Retinal pigment epithelial cell (primary cell): ENCODE measurements at regions not wholly inside any gene's neighbourhood (a gene's known extent, or its start where the extent isn't known, plus 50 kb on each side); places are given as distances from the start of the nearest gene placed in this dataset.

Experiments used
- DNase-seq: peaks from one replicate; pipeline ENCODE4 v3.0.0-alpha.2; 2010; ENCODE audit warnings: low read depth
- H3K4me3 ChIP-seq: 2 replicates; pipeline ENCODE4 v1.5.1; 2011; ENCODE audit warnings: mild to moderate bottlenecking, low read length, control low read depth, moderate library complexity
- TF ChIP-seq, protein P1 (sequence below): conservative IDR thresholded peaks from 2 replicates; pipeline ENCODE4 v1.5.1; 2011; ENCODE audit warnings: low read depth, low read length, control low read depth, inconsistent platforms

DNA sequence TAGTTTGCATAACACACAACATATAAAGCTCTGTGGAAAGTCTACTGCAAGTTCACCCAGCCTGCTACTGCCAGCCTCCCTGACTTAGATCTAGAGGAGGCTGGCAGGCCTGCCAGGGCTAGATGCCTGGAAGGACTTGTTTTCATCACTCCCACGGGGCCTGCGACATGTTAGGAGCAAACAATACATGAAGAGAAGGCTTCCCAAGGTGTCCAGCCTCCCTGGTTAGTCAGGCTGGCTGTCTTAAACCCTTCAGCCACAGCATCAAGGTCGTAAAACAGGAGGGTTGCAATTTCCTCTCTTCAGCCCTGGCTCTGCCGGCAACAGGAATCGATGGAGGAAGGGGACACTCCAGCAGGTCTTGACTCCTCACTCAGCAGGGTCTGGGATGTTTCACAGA lies 104.5 kb downstream of the NGF start:
- TF ChIP-seq, protein P1, sequence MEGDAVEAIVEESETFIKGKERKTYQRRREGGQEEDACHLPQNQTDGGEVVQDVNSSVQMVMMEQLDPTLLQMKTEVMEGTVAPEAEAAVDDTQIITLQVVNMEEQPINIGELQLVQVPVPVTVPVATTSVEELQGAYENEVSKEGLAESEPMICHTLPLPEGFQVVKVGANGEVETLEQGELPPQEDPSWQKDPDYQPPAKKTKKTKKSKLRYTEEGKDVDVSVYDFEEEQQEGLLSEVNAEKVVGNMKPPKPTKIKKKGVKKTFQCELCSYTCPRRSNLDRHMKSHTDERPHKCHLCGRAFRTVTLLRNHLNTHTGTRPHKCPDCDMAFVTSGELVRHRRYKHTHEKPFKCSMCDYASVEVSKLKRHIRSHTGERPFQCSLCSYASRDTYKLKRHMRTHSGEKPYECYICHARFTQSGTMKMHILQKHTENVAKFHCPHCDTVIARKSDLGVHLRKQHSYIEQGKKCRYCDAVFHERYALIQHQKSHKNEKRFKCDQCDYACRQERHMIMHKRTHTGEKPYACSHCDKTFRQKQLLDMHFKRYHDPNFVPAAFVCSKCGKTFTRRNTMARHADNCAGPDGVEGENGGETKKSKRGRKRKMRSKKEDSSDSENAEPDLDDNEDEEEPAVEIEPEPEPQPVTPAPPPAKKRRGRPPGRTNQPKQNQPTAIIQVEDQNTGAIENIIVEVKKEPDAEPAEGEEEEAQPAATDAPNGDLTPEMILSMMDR, result no peak
- no peak for DNase-seq
- H3K4me3 ChIP-seq, result no peak overlapping the region

DNA sequence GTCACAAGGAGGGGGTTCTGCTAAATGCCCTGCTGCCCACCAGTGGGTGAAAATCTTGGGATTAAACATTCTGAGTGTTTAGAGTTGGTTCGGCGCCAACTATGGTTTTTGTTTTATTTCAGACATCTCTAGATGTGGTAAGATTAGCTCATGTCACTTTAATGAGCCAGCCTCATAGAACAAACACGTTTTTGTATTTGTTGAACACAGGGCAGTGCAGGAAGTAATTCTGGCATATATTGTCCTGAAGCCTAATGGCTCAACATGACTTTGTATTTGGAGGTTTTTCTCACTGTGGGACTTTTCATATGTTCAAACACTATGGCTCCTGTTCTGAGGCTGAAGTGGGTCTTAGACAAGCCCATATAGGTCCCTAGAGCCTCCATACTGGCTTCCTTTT lies 107.8 kb downstream of the NGF start:
- H3K4me3 ChIP-seq, result no peak overlapping the region
- DNase-seq, result peak; percentile 62

DNA sequence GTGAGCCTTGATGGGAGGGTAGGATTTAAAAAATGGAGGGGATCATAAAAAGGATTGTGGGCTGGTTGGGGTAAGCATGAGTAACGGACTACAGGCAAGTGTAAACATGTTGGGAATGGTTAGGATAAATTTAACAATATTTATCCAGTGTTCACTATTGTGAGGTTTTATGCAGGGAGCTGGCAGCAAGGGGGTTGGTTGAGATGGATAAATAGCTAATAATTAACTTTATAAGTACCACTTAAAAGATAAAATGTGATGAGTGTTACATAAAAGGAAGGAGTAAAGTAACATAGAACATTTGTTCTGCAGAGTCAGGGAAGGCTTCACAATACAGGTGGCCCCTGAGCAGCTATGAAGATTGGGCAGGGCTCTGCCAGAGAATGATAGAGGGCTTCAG lies 109.0 kb downstream of the NGF start:
- TF ChIP-seq, protein P1, result no peak

More for the DNA sequence above, 107.8 kb downstream of the NGF start:
- TF ChIP-seq, protein P1, result no peak

DNA sequence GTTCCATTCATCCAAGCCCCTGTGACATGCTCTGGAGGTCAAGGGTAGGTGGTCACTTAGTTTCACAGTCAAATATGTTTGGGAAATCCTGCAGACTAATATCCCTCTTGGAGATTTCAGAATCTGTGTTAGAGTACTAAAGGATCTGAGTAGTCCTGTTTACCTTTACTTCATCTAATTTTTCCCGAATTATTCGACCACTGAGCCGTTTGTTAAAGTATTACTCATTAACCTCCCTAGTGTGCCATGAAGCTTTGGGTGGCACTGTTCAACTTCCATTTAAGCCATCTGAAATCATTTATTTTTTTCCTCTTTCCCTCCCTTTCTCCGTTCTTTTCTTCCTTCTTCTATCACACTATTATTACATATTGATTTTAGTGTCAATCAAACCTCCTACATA lies 109.9 kb downstream of the NGF start:
- TF ChIP-seq, protein P1, result no peak
- H3K4me3 ChIP-seq, result no peak overlapping the region
- DNase-seq, result no peak

More for the DNA sequence above, 109.0 kb downstream of the NGF start:
- H3K4me3 ChIP-seq, result no peak overlapping the region
- no peak for DNase-seq

DNA sequence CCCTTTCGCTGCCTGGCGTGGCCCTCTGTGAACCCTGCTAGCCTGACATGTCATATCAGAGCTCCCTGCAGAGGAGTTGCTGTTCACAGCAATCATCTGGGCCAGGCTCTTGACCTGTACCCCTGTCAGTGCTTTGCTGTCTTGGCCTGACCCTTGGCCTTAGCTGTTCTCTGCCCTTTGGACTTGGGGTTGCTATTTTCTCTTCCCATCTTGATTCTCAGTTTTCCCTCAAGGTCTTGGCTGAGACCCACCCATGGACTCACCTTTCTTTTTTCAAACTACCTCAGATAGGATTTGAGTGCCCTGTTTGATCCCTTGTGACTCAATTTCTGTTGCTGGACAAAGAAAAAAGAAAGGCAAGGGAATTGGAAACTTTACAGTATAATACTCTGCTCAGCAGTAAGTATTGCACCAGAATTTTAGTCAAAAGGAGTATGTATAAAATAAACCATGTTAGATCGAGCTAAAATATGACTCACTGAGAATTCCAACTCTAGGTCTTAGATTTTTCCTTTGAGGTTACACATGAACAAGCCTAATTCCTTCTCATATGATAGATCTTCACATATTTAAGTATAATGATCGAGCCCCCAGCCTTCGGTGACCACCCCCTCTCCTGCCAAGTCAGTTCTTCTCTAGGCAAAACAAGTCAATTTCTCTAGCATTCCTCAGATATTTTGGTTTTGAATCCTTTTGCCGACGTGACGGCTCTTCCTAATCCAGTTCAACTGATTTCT lies 110.5 kb downstream of the NGF start:
- H3K4me3 ChIP-seq, result no peak overlapping the region

DNA sequence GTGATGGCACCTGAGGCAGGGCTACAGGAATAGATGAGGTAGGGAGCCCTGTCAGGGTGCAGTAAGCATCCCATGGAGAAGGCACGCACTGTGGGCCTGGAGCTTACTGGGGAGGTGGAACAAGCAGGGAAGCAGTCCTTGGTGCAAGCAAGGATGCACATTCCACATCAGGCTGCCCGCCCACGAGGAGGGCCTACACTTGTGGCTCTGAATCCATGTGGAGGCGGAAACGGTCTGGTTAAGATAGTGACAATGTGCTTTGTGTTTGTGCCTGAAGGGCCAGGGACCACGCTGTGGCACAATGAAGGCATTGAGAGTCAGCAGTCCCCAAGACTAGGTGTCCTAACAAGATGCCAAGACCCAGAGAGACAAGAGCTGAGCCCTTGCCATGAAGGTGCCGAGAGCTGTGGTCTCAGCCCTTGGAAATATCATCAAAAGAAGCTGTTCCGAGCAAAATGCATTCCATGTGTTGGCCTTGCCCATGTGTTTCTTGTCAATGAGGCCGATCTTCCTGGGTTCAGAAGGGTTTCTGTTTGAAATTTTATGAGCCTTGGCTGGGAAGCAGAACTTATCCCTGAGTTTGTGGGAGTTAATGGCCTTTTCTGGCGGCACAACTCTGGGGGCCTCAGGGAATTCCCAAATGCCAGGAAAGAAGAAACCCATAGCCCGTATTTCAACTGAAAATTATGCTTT lies 111.9 kb downstream of the NGF start:
- TF ChIP-seq, protein P1, result no peak
- no peak for DNase-seq

More for the DNA sequence above, 110.5 kb downstream of the NGF start:
- TF ChIP-seq, protein P1, result no peak
- DNase-seq, result peak; percentile 82

DNA sequence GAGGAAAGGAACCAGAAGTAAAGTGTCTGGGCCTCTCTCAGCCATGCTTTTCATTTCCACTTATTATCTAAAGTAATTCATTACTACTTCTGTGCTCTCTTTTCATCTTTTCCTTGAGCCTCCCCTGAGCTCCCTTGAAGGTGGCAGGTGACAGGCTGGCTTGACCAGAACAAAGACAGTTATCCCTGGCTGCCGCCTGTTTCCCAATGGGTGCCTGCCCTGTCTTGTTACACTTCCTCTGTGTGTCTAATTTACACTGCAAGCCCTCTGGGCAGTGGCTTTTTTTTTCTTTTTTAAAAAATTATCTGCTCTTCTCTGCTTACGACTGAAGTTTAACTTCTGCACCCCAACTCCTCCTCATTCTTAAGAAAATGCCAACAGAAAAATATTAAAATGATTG lies 113.4 kb downstream of the NGF start:
- no peak overlapping the region for H3K4me3 ChIP-seq
- TF ChIP-seq, protein P1, result no peak
- no peak for DNase-seq

More for the DNA sequence above, 111.9 kb downstream of the NGF start:
- no peak overlapping the region for H3K4me3 ChIP-seq
